ENCODE measurements at regions not wholly inside any gene's neighbourhood (a gene's known extent, or its start where the extent isn't known, plus 50 kb on each side); places are given as distances from the start of the nearest gene placed in this dataset.
A peak's percentile ranks its signal among the peaks of the same experiment; 100 is the strongest.

DNA sequence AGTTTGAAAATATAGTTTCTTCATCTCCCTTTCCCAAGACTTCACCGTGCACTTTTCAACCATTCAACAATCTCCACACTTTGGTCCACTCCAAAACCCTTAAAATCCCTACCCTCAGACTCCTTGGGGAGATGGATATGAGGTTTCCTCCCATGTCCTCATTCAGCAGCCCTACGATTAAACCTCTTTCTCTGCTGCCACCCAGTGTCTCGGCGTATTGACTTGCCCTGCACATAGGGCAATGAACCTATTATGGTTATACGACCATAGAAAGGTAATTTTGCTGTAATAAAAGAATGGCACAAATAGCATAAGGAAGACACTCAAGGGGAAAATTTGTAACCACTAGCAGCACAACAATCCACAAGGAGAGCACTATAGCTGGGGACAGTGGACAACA is 803.5 kb downstream of the TLE1 start:
- no peak for TF ChIP-seq ATF3 (IDR thresholded peaks at IDR 0.05; ENCODE audit: insufficient read depth, low read depth, low read length)
- no peak for TF ChIP-seq RXRA (IDR thresholded peaks at IDR 0.05; ENCODE audit: insufficient read depth, low read depth, low read length)
- TF ChIP-seq RFX5 (IDR thresholded peaks at IDR 0.05; ENCODE audit: borderline replicate concordance, low read depth, low read length): no peak
- no peak for TF ChIP-seq FOSL1 (IDR thresholded peaks at IDR 0.05; ENCODE audit: insufficient read depth, low read depth, low read length)
- no peak for TF ChIP-seq EGR1 (IDR thresholded peaks at IDR 0.05; ENCODE audit: borderline replicate concordance, low read depth, low read length)
- peak; percentile 21 to 50 (median 49) for TF ChIP-seq CTCF (IDR thresholded peaks at IDR 0.05; ENCODE audit: control extremely low read depth in 1 of 3, insufficient read depth in 1 of 3, low read depth in 1 of 3, low read length in 3 of 3)
- TF ChIP-seq POLR2AphosphoS5 (IDR thresholded peaks at IDR 0.05; ENCODE audit: low read depth, low read length): no peak
- TF ChIP-seq TAF1 (IDR thresholded peaks at IDR 0.05; ENCODE audit: low read depth, low read length): no peak
- no peak for TF ChIP-seq CBX5 (IDR thresholded peaks at IDR 0.05; ENCODE audit: low read depth, low read length)
